Retinal pigment epithelial cell (primary cell): ENCODE measurements at regions not wholly inside any gene's neighbourhood (a gene's known extent, or its start where the extent isn't known, plus 50 kb on each side); places are given as distances from the start of the nearest gene placed in this dataset.
A peak's percentile ranks its signal among the peaks of the same experiment; 100 is the strongest.

Experiments
- DNase-seq: peaks from one replicate; pipeline ENCODE4 v3.0.0-alpha.2; 2010; ENCODE audit warnings: low read depth
- H3K4me3 ChIP-seq: 2 replicates; pipeline ENCODE4 v1.5.1; 2011; ENCODE audit warnings: mild to moderate bottlenecking, low read length, control low read depth, moderate library complexity
- CTCF ChIP-seq: conservative IDR thresholded peaks from 2 replicates; pipeline ENCODE4 v1.5.1; 2011; ENCODE audit warnings: low read depth, low read length, control low read depth, inconsistent platforms

- TF ChIP-seq CTCF = peak; percentile 50
- DNase-seq = no peak
- no peak overlapping the region for H3K4me3 ChIP-seq
Observed at GRCh38 chr5:79878721-79879336, 112.2 kb downstream of the MTX3 start.

GRCh38 chr5:79878136-79878679, 112.9 kb downstream of the MTX3 start:
- no peak for DNase-seq
- no peak for TF ChIP-seq CTCF
- no peak overlapping the region for H3K4me3 ChIP-seq

GRCh38 chr5:79876456-79876855, 114.6 kb downstream of the MTX3 start:
- no peak for TF ChIP-seq CTCF
- no peak for DNase-seq
- H3K4me3 ChIP-seq = no peak overlapping the region

GRCh38 chr5:79875230-79875629, 115.8 kb downstream of the MTX3 start:
- no peak overlapping the region for H3K4me3 ChIP-seq
- no peak for TF ChIP-seq CTCF
- no peak for DNase-seq

- no peak overlapping the region for H3K4me3 ChIP-seq
- TF ChIP-seq CTCF = no peak
- no peak for DNase-seq
Observed at GRCh38 chr5:79873187-79873586, 117.9 kb downstream of the MTX3 start.

- DNase-seq = no peak
- no peak for TF ChIP-seq CTCF
- H3K4me3 ChIP-seq = no peak overlapping the region
Observed at GRCh38 chr5:79872291-79872690, 118.8 kb downstream of the MTX3 start.

- H3K4me3 ChIP-seq = no peak overlapping the region
- no peak for DNase-seq
- TF ChIP-seq CTCF = no peak
Observed at GRCh38 chr5:79871364-79872120, 119.5 kb downstream of the MTX3 start.
